Heart right ventricle (tissue), 16 donors: ENCODE measurements at regions not wholly inside any gene's neighbourhood (a gene's known extent, or its start where the extent isn't known, plus 50 kb on each side); places are given as distances from the start of the nearest gene placed in this dataset.

Source experiments
- ATAC-seq, 8 donors: fragments of 200-7000 bp; cut with Tn5 transposase; one replicate each; pipeline ENCODE4 v1.9.1; 2020; ENCODE audit warnings: mild to moderate bottlenecking in 8 of 8, moderate library complexity in 8 of 8, moderate number of reproducible peaks in 1 of 8
- DNase-seq, 2 donors: peaks; one replicate each; pipeline ENCODE4 v3.0.0-alpha.2; 2020
- H3K27ac ChIP-seq, 10 donors: fragments of 200-600 bp; sonication (generic) in 2 of 10; one replicate each; pipeline versions ENCODE4 v1.5.0 to v1.8.0; 2020 to 2022; ENCODE audit warnings: mild to moderate bottlenecking in 3 of 10
- H3K27me3 ChIP-seq, 7 donors: fragments of 200-600 bp; one replicate each; pipeline ENCODE4 v1.8.0; 2021 to 2022; ENCODE audit warnings: mild to moderate bottlenecking in 2 of 7
- H3K36me3 ChIP-seq, 9 donors: fragments of 200-600 bp; sonication (generic) in 1 of 9; one replicate each; pipeline versions ENCODE4 v1.5.0 to v1.8.0; 2020 to 2022; ENCODE audit warnings: mild to moderate bottlenecking in 2 of 9
- H3K4me1 ChIP-seq, 9 donors: fragments of 200-600 bp; sonication (generic) in 1 of 9; one replicate each; pipeline versions ENCODE4 v1.5.0 to v1.8.0; 2020 to 2022; ENCODE audit warnings: mild to moderate bottlenecking in 4 of 9
- H3K4me3 ChIP-seq, 10 donors: fragments of 200-600 bp; sonication (generic) in 2 of 10; one replicate each; pipeline versions ENCODE4 v1.5.0 to v1.8.0; 2020 to 2022; ENCODE audit warnings: mild to moderate bottlenecking in 7 of 10, moderate library complexity in 2 of 10
- H3K9me3 ChIP-seq, 11 donors: fragments of 200-600 bp in 10 of 11; sonication (generic) in 2 of 11; one replicate each; pipeline versions ENCODE4 v1.5.0 to v1.8.0; 2013 to 2022; ENCODE audit warnings: mild to moderate bottlenecking in 2 of 11, control low read depth in 1 of 11, moderate library complexity in 1 of 11
- CTCF ChIP-seq, 9 donors: fragments of 200-600 bp; sonication (generic) in 2 of 9; IDR thresholded peaks; one replicate each; pipeline versions ENCODE4 v1.5.0 to v1.8.0; 2021 to 2022; ENCODE audit warnings: antibody characterized with exemption in 9 of 9, mild to moderate bottlenecking in 5 of 9, moderate library complexity in 1 of 9
- WGBS, 2 donors: extraction: QIAGEN DNeasy Blood & Tissue Kit; methylation state at CpG; one replicate each; pipeline ENCODE4 v1.1.7; 2013; ENCODE audit warnings: inconsistent platforms in 1 of 2; 5-methylcytosine and 5-hydroxymethylcytosine counted together
- intact Hi-C, 10 donors: fragments of 100-400 bp; cut with DNase I; formaldehyde crosslinking; loops; one replicate each; pipeline versions ENCODE4 v1.11.1 to v1.14.2; 2022
- donor health status: Arrhythmogenic right ventricular cardiomyopathy.
- donor health status: ischemic (EF 13 %, LVEDD 7.1; RV severe dilation, severe dysfunction).
- donor health status: healthy with polysubstance abuse.
- donor health status: DM: no; HTN: yes; CAD: no.
- donor health status: DM: no; HTN: no; CAD: no.
- donor health status: ischemic (EF 25% LVEDD 6.9; RV normal size, moderate dysfunction).
- donor health status: ischemic (EF 25% LVEDD 5.7; RV mildly dilated, moderate dysfunction).
- donor health status: healthy.
- donor health status: DM: yes; HTN: yes; CAD: no.
- donor health status: Ischemic cardiomyopathy.
- donor health status: ischemic (EF 35%, LVEDD 5.7; RV mildly dilated, moderate dysfunction).
- donor health status: nonischemic (EF 11% LVEDD 7.7; RV severe dilation, severe dysfunction).
- donor health status: DM: yes; HTN: yes; CAD: no.
- donor health status: PGD.
- donor health status: ischemic (EF 29% LVEDD 5.4; RV normal size, mild dysfunction).
- donor health status: nonischemic (EF 23%, LVEDD 6.1; RV moderate dilation, normal function).

- Histone ChIP-seq H3K4me3 (no peak overlapping the region), H3K36me3 (no peaks in the 10 kb centered on the region), H3K9me3 (no peaks in the 10 kb centered on the region), H3K4me1 (peaks cover 0 to 8% (median 0%) of the 10 kb centered on the region in 9 donors), H3K27me3 (no peaks in the 10 kb centered on the region), H3K27ac (no peak overlapping the region)
- no peak for DNase-seq
- intact Hi-C loops: no loop called here
- no peak for TF ChIP-seq CTCF (IDR thresholded peaks at IDR 0.05)
- 88 to 92% methylated on average over 7 of the region's 7 CpGs for WGBS, 2 donors
- ATAC-seq: no peak
Observed at GRCh38 chr5:167790045-167790444, 501.4 kb upstream of the WWC1 start.

GRCh38 chr5:167790462-167791260, 500.8 kb upstream of the WWC1 start:
- ATAC-seq: no peak

GRCh38 chr5:167792514-167792913, 498.9 kb upstream of the WWC1 start:
- H3K9me3 ChIP-seq: no peaks in the 10 kb centered on the region
- H3K27ac ChIP-seq: no peak overlapping the region
- no peak overlapping the region for H3K4me3 ChIP-seq
- H3K36me3 ChIP-seq: no peaks in the 10 kb centered on the region
- no peaks in the 10 kb centered on the region for H3K27me3 ChIP-seq
- no peak for TF ChIP-seq CTCF (IDR thresholded peaks at IDR 0.05)
- intact Hi-C loops: no loop called here
- no peaks in the 10 kb centered on the region for H3K4me1 ChIP-seq
- DNase-seq (no peak), ATAC-seq (no peak)
- 62% methylated on average over 7 of the region's 7 CpGs for WGBS, 2 donors

More at GRCh38 chr5:167790462-167791260, 500.8 kb upstream of the WWC1 start:
- intact Hi-C loops: no loop called here
- Histone ChIP-seq H3K27me3 (no peaks in the 10 kb centered on the region), H3K27ac (no peak overlapping the region), H3K4me3 (no peak overlapping the region), H3K9me3 (no peaks in the 10 kb centered on the region), H3K4me1 (peaks cover 0 to 4% (median 0%) of the 10 kb centered on the region in 9 donors), H3K36me3 (no peaks in the 10 kb centered on the region)
- no peak for TF ChIP-seq CTCF (IDR thresholded peaks at IDR 0.05)
- WGBS, 2 donors: 84 to 85% methylated on average over 8 of the region's 8 CpGs
- DNase-seq: no peak

GRCh38 chr5:167793700-167794099, 497.7 kb upstream of the WWC1 start:
- WGBS, 2 donors: 81 to 89% methylated on average over 1 of the region's 1 CpG
- intact Hi-C loops: no loop called here
- ATAC-seq (no peak), DNase-seq (no peak)
- no peak overlapping the region for H3K4me3 ChIP-seq
- H3K27me3 ChIP-seq: no peaks in the 10 kb centered on the region
- no peak for TF ChIP-seq CTCF (IDR thresholded peaks at IDR 0.05)
- H3K36me3 ChIP-seq: no peaks in the 10 kb centered on the region
- H3K4me1 ChIP-seq: no peaks in the 10 kb centered on the region
- no peak overlapping the region for H3K27ac ChIP-seq
- H3K9me3 ChIP-seq: no peaks in the 10 kb centered on the region
